Body of pancreas (tissue), 4 donors: ENCODE measurements at regions not wholly inside any gene's neighbourhood (a gene's known extent, or its start where the extent isn't known, plus 50 kb on each side); places are given as distances from the start of the nearest gene placed in this dataset.

ENCODE experiments used
- ATAC-seq: fragments of 150-250 bp; one replicate; pipeline ENCODE4 v1.9.1; 2016
- DNase-seq, 4 donors: peaks; one replicate each; pipeline ENCODE4 v3.0.0-alpha.2; 2019
- H3K27ac ChIP-seq, 4 donors: fragments of 200-600 bp; sonication (generic); 1 replicate in 3 of 4; 2 replicates in 1 of 4; pipeline versions ENCODE4 v1.5.1 to v1.6.1; 2016 to 2019; ENCODE audit warnings: mild to moderate bottlenecking in 1 of 4, mixed read lengths in 1 of 4, moderate library complexity in 1 of 4
- H3K27me3 ChIP-seq, 2 donors: fragments of 200-600 bp; sonication (generic); one replicate each; pipeline ENCODE4 v1.6.0; 2016; ENCODE audit warnings: mild to moderate bottlenecking in 1 of 2
- H3K36me3 ChIP-seq, 2 donors: fragments of 200-600 bp; sonication (generic); replicated peaks in 1 of 2; 2 replicates each; pipeline ENCODE4 v1.5.1; 2016; ENCODE audit warnings: low read depth in 2 of 2; ENCODE audit not compliant: insufficient read depth in 1 of 2
- H3K4me1 ChIP-seq: fragments of 200-600 bp; sonication (generic); one replicate; pipeline ENCODE4 v1.6.0; 2016
- H3K4me3 ChIP-seq, 2 donors: fragments of 200-600 bp; sonication (generic); 1 replicate in 1 of 2; 2 replicates in 1 of 2; pipeline ENCODE4 v1.5.1; 2016 to 2019
- H3K9me3 ChIP-seq, 3 donors: fragments of 200-600 bp; sonication (generic); 1 replicate in 2 of 3; 2 replicates in 1 of 3; pipeline ENCODE4 v1.5.1; 2016
- CTCF ChIP-seq, 7 experiments: fragments of 450-650 bp in 4 of 7; fragments of 200-600 bp in 3 of 7; sonication (generic) in 3 of 7; IDR thresholded peaks; one replicate each; pipeline ENCODE4 v1.5.1; 2016 to 2019; ENCODE audit warnings: antibody characterized with exemption in 7 of 7
- POLR2A ChIP-seq, 3 donors: fragments of 450-650 bp; IDR thresholded peaks; one replicate each; pipeline ENCODE4 v1.6.1; 2016; ENCODE audit warnings: antibody characterized with exemption in 3 of 3, mild to moderate bottlenecking in 2 of 3
- whole genome bisulfite sequencing, 2 donors: methylation state at CpG; one replicate each; pipeline ENCODE4 v1.1.5; 2017; 5-methylcytosine and 5-hydroxymethylcytosine counted together
- intact Hi-C: fragments of 100-400 bp; cut with DNase I; formaldehyde crosslinking; loops from one replicate; pipeline ENCODE4 v1.15.1; 2023

GRCh38 chr7:98463837-98464557, 63.1 kb upstream of the BAIAP2L1 start:
- TF ChIP-seq CTCF (IDR thresholded peaks at IDR 0.05) (no peak), POLR2A (IDR thresholded peaks at IDR 0.05) (no peak)
- Histone ChIP-seq H3K27ac (no peak overlapping the region), H3K36me3 (no peaks in the 10 kb centered on the region), H3K4me3 (no peak overlapping the region), H3K4me1 (peaks cover 13% of the 10 kb centered on the region), H3K27me3 (no peaks in the 10 kb centered on the region), H3K9me3 (no peaks in the 10 kb centered on the region)
- ATAC-seq (no peak), DNase-seq (no peak)
- whole genome bisulfite sequencing, 2 donors, result 73 to 85% methylated on average over 9 of the region's 9 CpGs
- intact Hi-C loops, result no loop called here

- 74 to 81% methylated on average over 9 of the region's 9 CpGs for WGBS, 2 donors
- no peak for TF ChIP-seq POLR2A (IDR thresholded peaks at IDR 0.05)
- TF ChIP-seq CTCF (IDR thresholded peaks at IDR 0.05), result no peak
- no peaks in the 10 kb centered on the region for H3K36me3 ChIP-seq
- H3K27ac ChIP-seq, result no peak overlapping the region
- H3K4me3 ChIP-seq, result no peak overlapping the region
- H3K27me3 ChIP-seq, result no peaks in the 10 kb centered on the region
- peaks cover 13% of the 10 kb centered on the region for H3K4me1 ChIP-seq
- no peaks in the 10 kb centered on the region for H3K9me3 ChIP-seq
- no peak for ATAC-seq
- DNase-seq, result no peak
- intact Hi-C loops, result no loop called here
Observed at GRCh38 chr7:98462911-98463633, 62.2 kb upstream of the BAIAP2L1 start.

GRCh38 chr7:98460902-98461301, 60.0 kb upstream of the BAIAP2L1 start:
- no peak overlapping the region for H3K27ac ChIP-seq
- WGBS, 2 donors, result 74 to 76% methylated on average over 3 of the region's 3 CpGs
- DNase-seq, result no peak
- no peaks in the 10 kb centered on the region for H3K9me3 ChIP-seq
- H3K36me3 ChIP-seq, result no peaks in the 10 kb centered on the region
- intact Hi-C loops, result no loop called here
- H3K4me3 ChIP-seq, result no peak overlapping the region
- H3K4me1 ChIP-seq, result peaks cover 13% of the 10 kb centered on the region
- TF ChIP-seq POLR2A (IDR thresholded peaks at IDR 0.05), result no peak
- no peaks in the 10 kb centered on the region for H3K27me3 ChIP-seq
- no peak for ATAC-seq

GRCh38 chr7:98459529-98459928, 58.6 kb upstream of the BAIAP2L1 start:
- TF ChIP-seq POLR2A (IDR thresholded peaks at IDR 0.05) (no peak), CTCF (IDR thresholded peaks at IDR 0.05) (no peak)
- WGBS, 2 donors, result 61 to 70% methylated on average over 4 of the region's 4 CpGs
- DNase-seq (no peak), ATAC-seq (no peak)
- Histone ChIP-seq H3K4me3 (no peak overlapping the region), H3K27me3 (no peaks in the 10 kb centered on the region), H3K27ac (no peak overlapping the region), H3K36me3 (no peaks in the 10 kb centered on the region), H3K4me1 (peaks cover 4% of the 10 kb centered on the region), H3K9me3 (no peaks in the 10 kb centered on the region)
- intact Hi-C loops, result no loop called here

GRCh38 chr7:98458090-98458875, 57.4 kb upstream of the BAIAP2L1 start:
- WGBS, 2 donors, result 72 to 77% methylated on average over 12 to 16 of the region's 16 CpGs
- no peaks in the 10 kb centered on the region for H3K4me1 ChIP-seq
- no peaks in the 10 kb centered on the region for H3K9me3 ChIP-seq
- H3K36me3 ChIP-seq, result no peaks in the 10 kb centered on the region
- TF ChIP-seq CTCF (IDR thresholded peaks at IDR 0.05) (no peak), POLR2A (IDR thresholded peaks at IDR 0.05) (no peak)
- no peak for ATAC-seq
- H3K4me3 ChIP-seq, result no peak overlapping the region
- intact Hi-C loops, result no loop called here
- no peak overlapping the region for H3K27ac ChIP-seq
- H3K27me3 ChIP-seq, result no peaks in the 10 kb centered on the region
- no peak for DNase-seq
